GM18873 (cell line): ENCODE measurements at regions not wholly inside any gene's neighbourhood (a gene's known extent, or its start where the extent isn't known, plus 50 kb on each side); places are given as distances from the start of the nearest gene placed in this dataset.

ENCODE experiments used
- ATAC-seq: cut with Tn5 transposase; IDR thresholded peaks from one replicate; pipeline ENCODE4 v1.9.1; 2021; ENCODE audit warnings: mild to moderate bottlenecking, moderate library complexity, moderate number of reproducible peaks; ENCODE audit not compliant: unreplicated experiment, low FRiP score

- no peak for ATAC-seq
These were observed 412.7 kb downstream of the LMO7 start for GRCh38 chr13:76048675-76049375.

GRCh38 chr13:76048131-76048530 lies 412.0 kb downstream of the LMO7 start:
- ATAC-seq, result no peak

- no peak for ATAC-seq
These were observed 407.7 kb downstream of the LMO7 start for GRCh38 chr13:76043874-76044273.

- ATAC-seq, result no peak
These were observed 403.0 kb downstream of the LMO7 start for GRCh38 chr13:76038920-76039716.

GRCh38 chr13:76036176-76036575 lies 400.0 kb downstream of the LMO7 start:
- no peak for ATAC-seq

GRCh38 chr13:76035711-76036110 lies 399.6 kb downstream of the LMO7 start:
- ATAC-seq, result no peak

- no peak for ATAC-seq
These were observed 393.6 kb downstream of the LMO7 start for GRCh38 chr13:76029706-76030105.

- ATAC-seq, result no peak
These were observed 393.0 kb downstream of the LMO7 start for GRCh38 chr13:76029088-76029487.

- ATAC-seq, result no peak
These were observed 391.0 kb downstream of the LMO7 start for GRCh38 chr13:76027131-76027530.

GRCh38 chr13:76025392-76025791 lies 389.3 kb downstream of the LMO7 start:
- no peak for ATAC-seq

- no peak for ATAC-seq
These were observed 388.0 kb downstream of the LMO7 start for GRCh38 chr13:76024151-76024550.

GRCh38 chr13:76023652-76024051 lies 387.5 kb downstream of the LMO7 start:
- ATAC-seq, result no peak

GRCh38 chr13:76020421-76020955 lies 384.4 kb downstream of the LMO7 start:
- no peak for ATAC-seq

- ATAC-seq, result no peak
These were observed 383.4 kb downstream of the LMO7 start for GRCh38 chr13:76019421-76020044.

GRCh38 chr13:76017861-76018556 lies 381.9 kb downstream of the LMO7 start:
- no peak for ATAC-seq

GRCh38 chr13:76016799-76017400 lies 380.8 kb downstream of the LMO7 start:
- peak; percentile 63 for ATAC-seq

- no peak for ATAC-seq
These were observed 378.5 kb downstream of the LMO7 start for GRCh38 chr13:76014406-76015318.

GRCh38 chr13:76012091-76012721 lies 376.1 kb downstream of the LMO7 start:
- ATAC-seq, result no peak
